ENCODE measurements at regions not wholly inside any gene's neighbourhood (a gene's known extent, or its start where the extent isn't known, plus 50 kb on each side); places are given as distances from the start of the nearest gene placed in this dataset.

DNA sequence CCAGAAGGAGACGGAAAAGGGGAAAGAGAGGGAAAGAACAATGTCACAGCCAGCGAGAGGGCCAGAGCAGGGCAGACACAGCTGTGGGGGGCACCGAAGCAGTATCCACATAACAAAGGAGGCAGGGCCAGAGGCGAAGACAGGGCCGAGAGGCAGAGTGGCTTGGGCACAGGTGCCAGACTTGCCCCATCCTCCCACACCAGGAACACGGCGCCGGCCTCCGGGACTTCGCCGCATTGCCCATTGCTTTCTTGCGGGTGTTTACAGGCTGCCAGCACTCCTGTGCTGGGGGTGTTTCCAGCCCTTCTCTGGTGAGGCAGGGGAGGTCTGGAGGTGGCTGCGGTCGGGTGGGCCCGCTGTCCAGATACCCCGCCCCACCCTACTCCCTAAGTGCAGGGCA is 78.0 kb downstream of the ENGASE start:
- DNase-seq (ENCODE audit: low read depth, low spot score), result no peak
- ChIA-PET CTCF (no interaction called here), POLR2A (no interaction called here)
- Histone ChIP-seq H3K4me3 (replicated peaks in 1 of 3; ENCODE audit: insufficient read depth in 1 of 3, low read depth in 1 of 3, low read length in 3 of 3) (no peak overlapping the region), H3K9me1 (replicated peaks; ENCODE audit: control insufficient read depth, extremely low read depth, insufficient read depth, low read length) (no peaks in the 10 kb centered on the region), H3K4me1 (ENCODE audit: control insufficient read depth, extremely low read depth, insufficient read depth, low read length) (no peaks in the 10 kb centered on the region), H3K27ac (ENCODE audit: insufficient read depth, low read depth, low read length) (no peak overlapping the region), H3K79me2 (ENCODE audit: control insufficient read depth, insufficient read depth, low read length) (no peaks in the 10 kb centered on the region), H3K36me3 (ENCODE audit: control insufficient read depth in 2 of 2, extremely low read depth in 1 of 2, insufficient read depth in 2 of 2, low read length in 2 of 2) (no peaks in the 10 kb centered on the region), H3K9me3 (replicated peaks; ENCODE audit: control insufficient read depth, insufficient read depth, low read length) (no peaks in the 10 kb centered on the region), H4K20me1 (replicated peaks; ENCODE audit: control insufficient read depth, extremely low read depth, insufficient read depth, low read length) (no peaks in the 10 kb centered on the region), H3K27me3 (ENCODE audit: control insufficient read depth in 2 of 2, insufficient read depth in 2 of 2, low read length in 2 of 2) (no peaks in the 10 kb centered on the region), H3K9ac (replicated peaks; ENCODE audit: extremely low read depth, insufficient read depth, low read length) (no peak overlapping the region), H3K4me2 (ENCODE audit: insufficient read depth, low read length) (no peak overlapping the region), H2AFZ (ENCODE audit: low read depth, low read length) (no peak overlapping the region)
- TF ChIP-seq, protein P1, sequence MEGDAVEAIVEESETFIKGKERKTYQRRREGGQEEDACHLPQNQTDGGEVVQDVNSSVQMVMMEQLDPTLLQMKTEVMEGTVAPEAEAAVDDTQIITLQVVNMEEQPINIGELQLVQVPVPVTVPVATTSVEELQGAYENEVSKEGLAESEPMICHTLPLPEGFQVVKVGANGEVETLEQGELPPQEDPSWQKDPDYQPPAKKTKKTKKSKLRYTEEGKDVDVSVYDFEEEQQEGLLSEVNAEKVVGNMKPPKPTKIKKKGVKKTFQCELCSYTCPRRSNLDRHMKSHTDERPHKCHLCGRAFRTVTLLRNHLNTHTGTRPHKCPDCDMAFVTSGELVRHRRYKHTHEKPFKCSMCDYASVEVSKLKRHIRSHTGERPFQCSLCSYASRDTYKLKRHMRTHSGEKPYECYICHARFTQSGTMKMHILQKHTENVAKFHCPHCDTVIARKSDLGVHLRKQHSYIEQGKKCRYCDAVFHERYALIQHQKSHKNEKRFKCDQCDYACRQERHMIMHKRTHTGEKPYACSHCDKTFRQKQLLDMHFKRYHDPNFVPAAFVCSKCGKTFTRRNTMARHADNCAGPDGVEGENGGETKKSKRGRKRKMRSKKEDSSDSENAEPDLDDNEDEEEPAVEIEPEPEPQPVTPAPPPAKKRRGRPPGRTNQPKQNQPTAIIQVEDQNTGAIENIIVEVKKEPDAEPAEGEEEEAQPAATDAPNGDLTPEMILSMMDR (IDR thresholded peaks at IDR 0.05; ENCODE audit: extremely low read depth in 1 of 2, insufficient read depth in 1 of 2, low read depth in 1 of 2, low read length in 2 of 2), result no peak
- TF ChIP-seq JUN (IDR thresholded peaks at IDR 0.05; ENCODE audit: borderline replicate concordance, insufficient read depth, insufficient read length, low read depth) (no peak), EZH2 (IDR thresholded peaks at IDR 0.05; ENCODE audit: borderline replicate concordance, low read depth, low read length, severe bottlenecking) (no peak), GATA2 (IDR thresholded peaks at IDR 0.05; ENCODE audit: insufficient read depth, insufficient read length, low read depth, low read length) (no peak), FOS (IDR thresholded peaks at IDR 0.05; ENCODE audit: borderline replicate concordance, insufficient read depth, low read length) (no peak), POLR2AphosphoS5 (IDR thresholded peaks at IDR 0.05; ENCODE audit: insufficient read depth, low read depth, low read length) (no peak), POLR2A (IDR thresholded peaks at IDR 0.05; ENCODE audit: low read depth, low read length) (no peak), MYC (IDR thresholded peaks at IDR 0.05; ENCODE audit: low read depth, low read length) (no peak)
- TF ChIP-seq, protein P2, sequence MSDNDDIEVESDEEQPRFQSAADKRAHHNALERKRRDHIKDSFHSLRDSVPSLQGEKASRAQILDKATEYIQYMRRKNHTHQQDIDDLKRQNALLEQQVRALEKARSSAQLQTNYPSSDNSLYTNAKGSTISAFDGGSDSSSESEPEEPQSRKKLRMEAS (IDR thresholded peaks at IDR 0.05; ENCODE audit: insufficient read depth, insufficient read length), result no peak
- intact Hi-C loops (cut with micrococcal nuclease) (no loop called here), dilution Hi-C loops (cut with MboI; ENCODE audit: extremely low pct_ligation_motif_present, low sequenced_read_pairs) (no loop called here)
- no peak for FAIRE-seq
- BruUV-seq (replicated peaks), result no TSS peak
